ENCODE measurements at regions not wholly inside any gene's neighbourhood (a gene's known extent, or its start where the extent isn't known, plus 50 kb on each side); places are given as distances from the start of the nearest gene placed in this dataset.

- peaks cover 0 to 7% of the 10 kb centered on the region in 2 experiments; a peak in 2 of 4 replicates for H3K9me3 ChIP-seq (ENCODE audit: control insufficient read depth in 1 of 2, insufficient read depth in 1 of 2, low read depth in 1 of 2, low read length in 2 of 2)
- no peaks in the 10 kb centered on the region for H3K79me2 ChIP-seq (ENCODE audit: insufficient read depth, low read length)
- no peak overlapping the region for H3K4me3 ChIP-seq (replicated peaks in 1 of 2; ENCODE audit: low read depth in 1 of 2, low read length in 2 of 2)
- DNase-seq (ENCODE audit: low read depth, low spot score) (no peak), ATAC-seq (no peak)
- ChIA-PET RAD21 (ENCODE audit: low non-redundant PET in 1 of 2, low total read pairs in 2 of 2, uncharacterized antibody in 2 of 2, unreplicated experiment in 2 of 2) (no interaction called here), CTCF (no interaction called here), POLR2A (no interaction called here)
- H3K4me1 ChIP-seq (ENCODE audit: control insufficient read depth in 1 of 2, insufficient read depth in 2 of 2, low read length in 2 of 2), result no peaks in the 10 kb centered on the region
- H2AFZ ChIP-seq (ENCODE audit: low read depth, low read length, poor library complexity, severe bottlenecking), result no peak overlapping the region
- no peaks in the 10 kb centered on the region for H3K36me3 ChIP-seq (ENCODE audit: control insufficient read depth in 1 of 2, insufficient read depth in 2 of 2, low read length in 2 of 2)
- no peaks in the 10 kb centered on the region for H3K9me2 ChIP-seq (ENCODE audit: insufficient read depth)
- TF ChIP-seq EZH2 (IDR thresholded peaks at IDR 0.05) (no peak), SIN3A (IDR thresholded peaks at IDR 0.05; ENCODE audit: low read depth) (no peak), SRF (IDR thresholded peaks at IDR 0.05; ENCODE audit: low read depth) (no peak), SP1 (IDR thresholded peaks at IDR 0.05; ENCODE audit: low read depth) (no peak), EGR1 (IDR thresholded peaks at IDR 0.05; ENCODE audit: low read depth) (no peak), RAD21 (IDR thresholded peaks at IDR 0.05; ENCODE audit: low read depth) (no peak), JUND (IDR thresholded peaks at IDR 0.05) (no peak), ELF1 (IDR thresholded peaks at IDR 0.05; ENCODE audit: borderline replicate concordance, low read depth) (no peak), MAX (IDR thresholded peaks at IDR 0.05) (no peak), ZFX (IDR thresholded peaks at IDR 0.05) (no peak), YY1 (IDR thresholded peaks at IDR 0.05; ENCODE audit: extremely low read depth, insufficient replicate concordance, low read depth, low read length) (no peak), POLR2AphosphoS5 (IDR thresholded peaks at IDR 0.05; ENCODE audit: low read depth, low read length) (no peak), ZBTB33 (IDR thresholded peaks at IDR 0.05; ENCODE audit: extremely low read depth, insufficient replicate concordance, low read length) (no peak), REST (IDR thresholded peaks at IDR 0.05; ENCODE audit: low read depth) (no peak), EZH2phosphoT487 (IDR thresholded peaks at IDR 0.05; ENCODE audit: borderline replicate concordance) (no peak)
- intact Hi-C loops (cut with micrococcal nuclease), result no loop called here
- H3K27ac ChIP-seq (ENCODE audit: low read depth, low read length), result no peak overlapping the region
- no peaks in the 10 kb centered on the region for H3K27me3 ChIP-seq (ENCODE audit: insufficient read depth, low read length)
- H3K4me2 ChIP-seq (ENCODE audit: low read length), result no peak overlapping the region
- no TSS peak for BruUV-seq (replicated peaks)
- H4K20me1 ChIP-seq (ENCODE audit: insufficient read depth), result no peaks in the 10 kb centered on the region
- H3K9ac ChIP-seq (ENCODE audit: low read length), result no peak overlapping the region
These were observed 310.2 kb upstream of the SALL1 start for GRCh38 chr16:51461255-51461654.
